ENCODE measurements at regions not wholly inside any gene's neighbourhood (a gene's known extent, or its start where the extent isn't known, plus 50 kb on each side); places are given as distances from the start of the nearest gene placed in this dataset.

GRCh38 chr3:151024339-151024738 is 51.8 kb upstream of the CLRN1 start:
- no peak overlapping the region for H3K27ac Mint-ChIP-seq
- no peak overlapping the region for H3K4me3 Mint-ChIP-seq
- no peaks in the 10 kb centered on the region for H3K4me1 Mint-ChIP-seq (ENCODE audit: low read depth)
- H3K36me3 Mint-ChIP-seq (ENCODE audit: insufficient read depth in 2 of 2), result no peaks in the 10 kb centered on the region
- DNase-seq, result no peak
- H3K27me3 Mint-ChIP-seq (ENCODE audit: low read depth), result peaks cover 10% of the 10 kb centered on the region
- no peak for ATAC-seq (replicated peaks in 1 of 2)
- no peaks in the 10 kb centered on the region for H3K9me3 Mint-ChIP-seq

- DNase-seq (no peak), ATAC-seq (replicated peaks in 1 of 2) (peak in 1 of 2 donors; percentile 53)
- H3K9me3 Mint-ChIP-seq, result no peaks in the 10 kb centered on the region
- H3K4me3 Mint-ChIP-seq, result no peak overlapping the region
- no peaks in the 10 kb centered on the region for H3K27me3 Mint-ChIP-seq (ENCODE audit: low read depth)
- H3K4me1 Mint-ChIP-seq (ENCODE audit: low read depth), result no peaks in the 10 kb centered on the region
- no peaks in the 10 kb centered on the region for H3K36me3 Mint-ChIP-seq (ENCODE audit: insufficient read depth in 2 of 2)
- no peak overlapping the region for H3K27ac Mint-ChIP-seq
These were observed 51.2 kb upstream of the MED12L start for GRCh38 chr3:151034303-151034702.

- no peak for DNase-seq
- no peaks in the 10 kb centered on the region for H3K27me3 Mint-ChIP-seq (ENCODE audit: low read depth)
- no peaks in the 10 kb centered on the region for H3K9me3 Mint-ChIP-seq
- no peak overlapping the region for H3K4me3 Mint-ChIP-seq
- no peaks in the 10 kb centered on the region for H3K4me1 Mint-ChIP-seq (ENCODE audit: low read depth)
- H3K27ac Mint-ChIP-seq, result no peak overlapping the region
- ATAC-seq (replicated peaks in 1 of 2), result no peak
- H3K36me3 Mint-ChIP-seq (ENCODE audit: insufficient read depth in 2 of 2), result no peaks in the 10 kb centered on the region
These were observed 50.4 kb upstream of the MED12L start for GRCh38 chr3:151035072-151035471.

Data from activated T-cell treated with anti-CD3 and anti-CD28 coated beads, Interleukin-2, amount 50 U/mL, for 72 hours (primary cell).